IMR-90 (cell line): ENCODE measurements at regions not wholly inside any gene's neighbourhood (a gene's known extent, or its start where the extent isn't known, plus 50 kb on each side); places are given as distances from the start of the nearest gene placed in this dataset.

Experiments used
- ATAC-seq: fragments of 200-7000 bp; cut with Tn5 transposase; 2 replicates; pipeline ENCODE4 v1.9.1; 2020; ENCODE audit warnings: low read depth, mild to moderate bottlenecking, moderate library complexity
- BruUV-seq: library from RNA; stranded (reverse); fragments of 400-500 nt; replicated peaks from 2 replicates; lab custom pipeline; 2021; lab: Mats Ljungman, UMichigan
- CTCF ChIA-PET: fragments of 300-600 bp; formaldehyde crosslinking; extraction: SDS; loops from one replicate; lab custom pipeline; 2021; ENCODE audit warnings: antibody characterized with exemption; lab: Yijun Ruan, JAX
- POLR2A ChIA-PET: fragments of 300-600 bp; sonication (Branson Sonifier 250); formaldehyde crosslinking; loops from one replicate; lab custom pipeline; 2022; ENCODE audit warnings: antibody characterized with exemption; ENCODE audit not compliant: unreplicated experiment; lab: Charles Lee
- DNase-seq: peaks from one replicate; pipeline ENCODE4 v3.0.0; 2013
- H2AFZ ChIP-seq: replicated peaks from 2 replicates; pipeline ENCODE3; 2013; ENCODE audit warnings: low read length, mild to moderate bottlenecking; ENCODE audit not compliant: poor library complexity
- H2AK5ac ChIP-seq: 2 replicates; pipeline ENCODE4 v1.6.1; 2013; ENCODE audit warnings: low read depth, low read length, inconsistent platforms
- H2AK9ac ChIP-seq: replicated peaks from 2 replicates; pipeline ENCODE3; 2013; ENCODE audit warnings: mild to moderate bottlenecking, low read depth, low read length, moderate library complexity; ENCODE audit not compliant: poor library complexity
- H2BK120ac ChIP-seq: 2 replicates; pipeline ENCODE4 v1.6.1; 2013; ENCODE audit warnings: low read depth, low read length, inconsistent platforms
- H2BK15ac ChIP-seq: 3 replicates; pipeline ENCODE4 v1.6.1; 2013; ENCODE audit warnings: low read depth, low read length, inconsistent platforms
- H2BK20ac ChIP-seq: 2 replicates; pipeline ENCODE4 v1.6.1; 2013; ENCODE audit warnings: low read depth, mild to moderate bottlenecking, inconsistent platforms, low read length, moderate library complexity
- H2BK5ac ChIP-seq: 2 replicates; pipeline ENCODE4 v1.6.1; 2013; ENCODE audit warnings: mild to moderate bottlenecking, low read depth, low read length, inconsistent platforms; ENCODE audit not compliant: poor library complexity, severe bottlenecking
- H3K14ac ChIP-seq: replicated peaks from 2 replicates; pipeline ENCODE4 v1.6.1; 2013; ENCODE audit warnings: low read depth, low read length, inconsistent platforms
- H3K18ac ChIP-seq: 2 replicates; pipeline ENCODE4 v1.6.1; 2013; ENCODE audit warnings: low read depth, low read length, control low read depth
- H3K23ac ChIP-seq: 2 replicates; pipeline ENCODE4 v1.6.1; 2013; ENCODE audit warnings: low read depth, low read length, inconsistent platforms
- H3K27ac ChIP-seq: 2 replicates; pipeline ENCODE4 v1.5.1; 2013; ENCODE audit warnings: mild to moderate bottlenecking, control low read depth, low read length; ENCODE audit not compliant: insufficient read depth
- H3K27me3 ChIP-seq: 2 replicates; pipeline ENCODE4 v1.6.1; 2013; ENCODE audit warnings: low read length; ENCODE audit not compliant: control insufficient read depth, insufficient read depth
- H3K36me3 ChIP-seq: 2 replicates; pipeline ENCODE4 v1.6.1; 2013; ENCODE audit warnings: low read length, mixed read lengths; ENCODE audit not compliant: control insufficient read depth, insufficient read depth
- H3K4ac ChIP-seq: 2 replicates; pipeline ENCODE4 v1.6.1; 2013; ENCODE audit warnings: low read depth, low read length, inconsistent platforms
- H3K4me1 ChIP-seq: 2 replicates; pipeline ENCODE4 v1.6.1; 2013; ENCODE audit warnings: low read length, mixed read lengths; ENCODE audit not compliant: control insufficient read depth, insufficient read depth
- H3K4me2 ChIP-seq: 2 replicates; pipeline ENCODE4 v1.6.1; 2013; ENCODE audit warnings: low read depth, mild to moderate bottlenecking, control low read depth, low read length, moderate library complexity
- H3K4me3 ChIP-seq: 2 replicates; pipeline ENCODE4 v1.5.1; 2013; ENCODE audit warnings: low read depth, mild to moderate bottlenecking, control low read depth, low read length, moderate library complexity; ENCODE audit not compliant: insufficient read depth
- H3K56ac ChIP-seq: 2 replicates; pipeline ENCODE4 v1.6.1; 2013; ENCODE audit warnings: low read length, inconsistent platforms; ENCODE audit not compliant: insufficient read depth; ENCODE audit errors: extremely low read depth
- H3K79me1 ChIP-seq, 2 experiments: 2 replicates each; pipeline ENCODE4 v1.6.1; 2013; ENCODE audit warnings: low read length in 2 of 2, inconsistent platforms in 1 of 2, low read depth in 1 of 2
- H3K9ac ChIP-seq: 2 replicates; pipeline ENCODE4 v1.6.1; 2013; ENCODE audit warnings: low read depth, low read length, control low read depth
- H3K9me1 ChIP-seq: 2 replicates; pipeline ENCODE4 v1.6.1; 2013; ENCODE audit warnings: low read length, inconsistent platforms; ENCODE audit not compliant: insufficient read depth
- H3K9me3 ChIP-seq: 2 replicates; pipeline ENCODE4 v1.6.1; 2013; ENCODE audit warnings: low read length; ENCODE audit not compliant: control insufficient read depth, insufficient read depth
- H4K20me1 ChIP-seq: 2 replicates; pipeline ENCODE4 v1.6.1; 2013; ENCODE audit warnings: low read length, inconsistent platforms; ENCODE audit not compliant: insufficient read depth
- H4K5ac ChIP-seq: 2 replicates; pipeline ENCODE4 v1.6.1; 2013; ENCODE audit warnings: mild to moderate bottlenecking, low read depth, low read length, control low read depth
- H4K8ac ChIP-seq, 2 experiments: 2 replicates each; pipeline ENCODE4 v1.6.1; 2013; ENCODE audit warnings: low read depth in 2 of 2, low read length in 2 of 2, control low read depth in 1 of 2, inconsistent platforms in 1 of 2
- H4K91ac ChIP-seq: 2 replicates; pipeline ENCODE4 v1.6.1; 2013; ENCODE audit warnings: low read depth, low read length, inconsistent platforms; ENCODE audit not compliant: insufficient read depth
- ELK1 ChIP-seq: fragments of 150-350 bp; IDR thresholded peaks from 2 replicates; pipeline ENCODE4 v1.6.1; 2016; ENCODE audit warnings: low read depth, mild to moderate bottlenecking, low read length, moderate library complexity, borderline replicate concordance
- MXI1 ChIP-seq: IDR thresholded peaks from 2 replicates; pipeline ENCODE4 v1.6.1; 2012; ENCODE audit warnings: low read depth, mild to moderate bottlenecking, low read length, moderate library complexity, borderline replicate concordance
- NFE2L2 ChIP-seq: fragments of 150-350 bp; IDR thresholded peaks from 2 replicates; pipeline ENCODE4 v1.6.1; 2016; ENCODE audit warnings: low read depth, mild to moderate bottlenecking, low read length
- WGBS, 2 experiments: methylation state at CpG; one replicate each; pipeline versions ENCODE4 v1.1.5 to v1.1.7; 2013; ENCODE audit warnings: missing lambda C conversion rate in 2 of 2; ENCODE audit not compliant: insufficient read length in 1 of 2; ENCODE audit errors: extremely low coverage in 2 of 2; 5-methylcytosine and 5-hydroxymethylcytosine counted together
- dilution Hi-C: fragments of 300-500 bp; cut with HindIII; formaldehyde crosslinking; loops from one replicate; pipeline ENCODE4 v1.14.3; 2018; ENCODE audit warnings: low sequenced_read_pairs; ENCODE audit not compliant: unreplicated experiment
- in situ Hi-C: fragments of 300-500 bp; cut with MboI; formaldehyde crosslinking; loops from 3 replicates; pipeline ENCODE4 v1.14.3; 2019; ENCODE audit warnings: low sequenced_read_pairs, inconsistent platforms, mixed read lengths
- intact Hi-C: fragments of 100-400 bp; cut with micrococcal nuclease; formaldehyde crosslinking; loops from 2 replicates; pipeline ENCODE4 v1.10.0; 2022

GRCh38 chr4:152074573-152074972, 313.8 kb upstream of the GATB start:
- Histone ChIP-seq H4K5ac (no peak overlapping the region), H2BK20ac (no peak overlapping the region), H3K9me3 (no peaks in the 10 kb centered on the region), H3K4ac (no peak overlapping the region), H2AK9ac (no peak overlapping the region), H3K4me3 (no peak overlapping the region), H3K4me1 (no peaks in the 10 kb centered on the region; the same call in 1 of the 2 replicates), H4K91ac (no peak overlapping the region), H4K8ac (no peak overlapping the region), H3K36me3 (no peaks in the 10 kb centered on the region), H3K23ac (no peak overlapping the region), H3K27ac (no peak overlapping the region), H3K14ac (no peak overlapping the region), H3K9ac (no peak overlapping the region), H2AK5ac (no peak overlapping the region), H2BK5ac (no peak overlapping the region), H3K27me3 (peaks cover 16% of the 10 kb centered on the region), H2AFZ (no peak overlapping the region), H2BK120ac (no peak overlapping the region), H3K9me1 (no peaks in the 10 kb centered on the region), H3K4me2 (no peak overlapping the region), H4K20me1 (no peaks in the 10 kb centered on the region), H3K56ac (no peak overlapping the region), H3K18ac (no peak overlapping the region), H3K79me1 (no peaks in the 10 kb centered on the region), H2BK15ac (no peak overlapping the region)
- TF ChIP-seq NFE2L2 (no peak), MXI1 (no peak), ELK1 (no peak)
- no CpG with 5 or more reads among the region's 1 CpG for WGBS, 2 experiments
- intact Hi-C loops (no loop called here), dilution Hi-C loops (no loop called here), in situ Hi-C loops (no loop called here)
- ChIA-PET POLR2A (no interaction called here), CTCF (interaction anchor here (0.6 kb wide), 1 partner anchor 23 kb away, joined by 4 read pairs; no protein-coding TSS in a partner anchor)
- ATAC-seq (no peak), DNase-seq (no peak)
- no TSS peak for BruUV-seq
